H9 (cell line): ENCODE measurements at regions not wholly inside any gene's neighbourhood (a gene's known extent, or its start where the extent isn't known, plus 50 kb on each side); places are given as distances from the start of the nearest gene placed in this dataset.

Experiments used
- DNase-seq: peaks from one replicate; pipeline ENCODE4 v3.0.0-alpha.2; 2017
- H2AFZ ChIP-seq: one replicate; pipeline ENCODE4 v1.6.1; 2013; ENCODE audit warnings: mild to moderate bottlenecking, low read length, control low read depth, moderate library complexity
- H2AK5ac ChIP-seq: 2 replicates; pipeline ENCODE4 v1.6.1; 2013; ENCODE audit warnings: low read length, control low read depth, mixed read lengths; ENCODE audit not compliant: insufficient read length
- H2BK120ac ChIP-seq: one replicate; pipeline ENCODE4 v1.6.1; 2013; ENCODE audit warnings: low read depth, mild to moderate bottlenecking, low read length, control low read depth, inconsistent platforms; ENCODE audit not compliant: poor library complexity, severe bottlenecking
- H2BK12ac ChIP-seq: 2 replicates; pipeline ENCODE4 v1.6.1; 2013; ENCODE audit warnings: low read length, control low read depth, mixed read lengths, low read depth; ENCODE audit not compliant: insufficient read length
- H2BK15ac ChIP-seq: 2 replicates; pipeline ENCODE4 v1.6.1; 2013; ENCODE audit warnings: low read depth, low read length, control low read depth
- H2BK20ac ChIP-seq: one replicate; pipeline ENCODE4 v1.6.1; 2013; ENCODE audit warnings: low read depth, mild to moderate bottlenecking, low read length, control low read depth, inconsistent platforms; ENCODE audit not compliant: poor library complexity, severe bottlenecking
- H2BK5ac ChIP-seq: 2 replicates; pipeline ENCODE4 v1.6.1; 2013; ENCODE audit warnings: low read length, control low read depth, mixed read lengths; ENCODE audit not compliant: insufficient read length
- H3K14ac ChIP-seq: 2 replicates; pipeline ENCODE4 v1.6.1; 2013; ENCODE audit warnings: low read length, control low read depth; ENCODE audit not compliant: insufficient read depth
- H3K18ac ChIP-seq: 2 replicates; pipeline ENCODE4 v1.6.1; 2013; ENCODE audit warnings: low read depth, mild to moderate bottlenecking, mixed read lengths, low read length, control low read depth; ENCODE audit not compliant: insufficient read length
- H3K23ac ChIP-seq: 2 replicates; pipeline ENCODE4 v1.6.1; 2013; ENCODE audit warnings: low read length, control low read depth, mixed read lengths, low read depth; ENCODE audit not compliant: insufficient read length
- H3K23me2 ChIP-seq: 2 replicates; pipeline ENCODE4 v1.6.1; 2013; ENCODE audit warnings: low read depth, mild to moderate bottlenecking, mixed read lengths, low read length, control low read depth; ENCODE audit not compliant: insufficient read length, poor library complexity, severe bottlenecking
- H3K27ac ChIP-seq: 2 replicates; pipeline ENCODE4 v1.5.1; 2013; ENCODE audit warnings: low read length, control low read depth, mixed read lengths, low read depth; ENCODE audit not compliant: insufficient read length
- H3K27me3 ChIP-seq: 2 replicates; pipeline ENCODE4 v1.6.1; 2013; ENCODE audit warnings: low read length, control low read depth, inconsistent platforms; ENCODE audit not compliant: insufficient read depth
- H3K4ac ChIP-seq: 2 replicates; pipeline ENCODE4 v1.6.1; 2013; ENCODE audit warnings: low read depth, mild to moderate bottlenecking, control low read depth, inconsistent platforms, low read length, moderate library complexity
- H3K4me1 ChIP-seq: 2 replicates; pipeline ENCODE4 v1.6.1; 2013; ENCODE audit warnings: low read length, control low read depth, inconsistent platforms; ENCODE audit not compliant: insufficient read depth
- H3K4me2 ChIP-seq: 2 replicates; pipeline ENCODE4 v1.6.1; 2013; ENCODE audit warnings: low read length, control low read depth, mixed read lengths; ENCODE audit not compliant: insufficient read length, insufficient read depth
- H3K56ac ChIP-seq: 2 replicates; pipeline ENCODE4 v1.6.1; 2013; ENCODE audit warnings: low read depth, mild to moderate bottlenecking, mixed read lengths, low read length, control low read depth; ENCODE audit not compliant: insufficient read length
- H3K79me1 ChIP-seq: 2 replicates; pipeline ENCODE4 v1.6.1; 2013; ENCODE audit warnings: low read depth, mild to moderate bottlenecking, moderate library complexity, low read length, control low read depth, inconsistent platforms; ENCODE audit not compliant: insufficient read depth, poor library complexity, severe bottlenecking
- H3K79me2 ChIP-seq: 2 replicates; pipeline ENCODE4 v1.6.1; 2013; ENCODE audit warnings: low read length, control low read depth, inconsistent platforms; ENCODE audit not compliant: insufficient read depth
- H3K9ac ChIP-seq: 2 replicates; pipeline ENCODE4 v1.6.1; 2013; ENCODE audit warnings: low read length, control low read depth, mixed read lengths; ENCODE audit not compliant: insufficient read length; ENCODE audit errors: extremely low read depth
- H3K9me3 ChIP-seq: one replicate; pipeline ENCODE4 v1.6.1; 2013; ENCODE audit warnings: low read depth, low read length, inconsistent platforms; ENCODE audit not compliant: control insufficient read depth
- H3T11ph ChIP-seq: one replicate; pipeline ENCODE4 v1.6.1; 2013; ENCODE audit warnings: mild to moderate bottlenecking, low read length, control low read depth, inconsistent platforms
- H4K20me1 ChIP-seq: one replicate; pipeline ENCODE4 v1.6.1; 2013; ENCODE audit not compliant: control insufficient read depth, insufficient read length, insufficient read depth
- H4K5ac ChIP-seq: 2 replicates; pipeline ENCODE4 v1.6.1; 2013; ENCODE audit warnings: low read depth, mild to moderate bottlenecking, mixed read lengths, low read length, control low read depth; ENCODE audit not compliant: insufficient read length
- H4K8ac ChIP-seq: replicated peaks from 2 replicates; pipeline ENCODE4 v1.6.1; 2013; ENCODE audit warnings: low read length, control low read depth, mixed read lengths, low read depth; ENCODE audit not compliant: insufficient read length
- H4K91ac ChIP-seq: 2 replicates; pipeline ENCODE4 v1.6.1; 2013; ENCODE audit warnings: low read depth, mild to moderate bottlenecking, moderate library complexity, mixed read lengths, low read length, control low read depth; ENCODE audit not compliant: insufficient read length
- H3K27ac Mint-ChIP-seq, 3 experiments: 2 replicates in 2 of 3; 3 replicates in 1 of 3; pipeline ENCODE4 v1.8.0; 2020 to 2021; ENCODE audit warnings: mixed read lengths in 3 of 3, mild to moderate bottlenecking in 1 of 3, moderate library complexity in 1 of 3
- H3K27me3 Mint-ChIP-seq: 2 replicates; pipeline ENCODE4 v1.8.0; 2021; ENCODE audit warnings: low read depth, mild to moderate bottlenecking, moderate library complexity, mixed read lengths
- H3K36me3 Mint-ChIP-seq, 3 experiments: 2 replicates in 2 of 3; 3 replicates in 1 of 3; pipeline ENCODE4 v1.8.0; 2020 to 2021; ENCODE audit warnings: low read depth in 3 of 3, mixed read lengths in 3 of 3; ENCODE audit not compliant: insufficient read depth in 1 of 3
- H3K4me1 Mint-ChIP-seq, 2 experiments: 2 replicates each; pipeline ENCODE4 v1.8.0; 2020; ENCODE audit warnings: mixed read lengths in 2 of 2
- H3K4me3 Mint-ChIP-seq, 2 experiments: 2 replicates in 1 of 2; 3 replicates in 1 of 2; pipeline ENCODE4 v1.8.0; 2020 to 2021; ENCODE audit warnings: mild to moderate bottlenecking in 2 of 2, mixed read lengths in 2 of 2, moderate library complexity in 1 of 2
- H3K9me3 Mint-ChIP-seq, 2 experiments: 2 replicates in 1 of 2; 3 replicates in 1 of 2; pipeline ENCODE4 v1.8.0; 2020; ENCODE audit warnings: mild to moderate bottlenecking in 2 of 2, mixed read lengths in 2 of 2, moderate library complexity in 1 of 2
- WGBS: extraction: QIAGEN DNeasy Blood & Tissue Kit; methylation state at CpG from one replicate; pipeline ENCODE4 v1.1.7; 2013; ENCODE audit warnings: missing lambda C conversion rate, low lambda C conversion rate, mixed read lengths; ENCODE audit not compliant: insufficient read length; ENCODE audit errors: extremely low coverage; 5-methylcytosine and 5-hydroxymethylcytosine counted together
- TF ChIP-seq, protein P1 (sequence below): fragments of 200-600 bp; sonication (generic); conservative IDR thresholded peaks from 3 replicates; pipeline ENCODE4 v1.8.0; 2021; ENCODE audit warnings: antibody characterized with exemption, mild to moderate bottlenecking

GRCh38 chr5:125913200-125913599 lies 510.0 kb upstream of the GRAMD2B start:
- Mint-ChIP-seq H3K4me3 (no peak overlapping the region), H3K9me3 (peaks cover 22 to 24% of the 10 kb centered on the region in 2 experiments), H3K27ac (no peak overlapping the region), H3K36me3 (peaks cover 0 to 44% (median 7%) of the 10 kb centered on the region in 3 experiments; a peak in 5 of 7 replicates), H3K27me3 (no peaks in the 10 kb centered on the region), H3K4me1 (no peaks in the 10 kb centered on the region)
- Histone ChIP-seq H2BK12ac (no peak overlapping the region), H2AFZ (no peak overlapping the region), H3K18ac (no peak overlapping the region), H3K23ac (no peak overlapping the region), H2AK5ac (no peak overlapping the region), H2BK20ac (no peak overlapping the region), H2BK120ac (no peak overlapping the region), H3K4me2 (no peak overlapping the region), H4K8ac (no peak overlapping the region), H3K79me1 (no peaks in the 10 kb centered on the region), H2BK15ac (no peak overlapping the region), H3K9me3 (no peaks in the 10 kb centered on the region), H3K79me2 (no peaks in the 10 kb centered on the region), H3K4ac (no peak overlapping the region), H2BK5ac (no peak overlapping the region), H3K4me1 (no peaks in the 10 kb centered on the region), H3K9ac (no peak overlapping the region), H3K56ac (no peak overlapping the region), H3T11ph (no peak overlapping the region), H3K27ac (no peak overlapping the region), H3K27me3 (no peaks in the 10 kb centered on the region), H4K20me1 (no peaks in the 10 kb centered on the region), H3K14ac (no peak overlapping the region), H4K5ac (no peak overlapping the region), H3K23me2 (no peaks in the 10 kb centered on the region), H4K91ac (no peak overlapping the region)
- no peak for DNase-seq
- no CpG with 5 or more reads among the region's 2 CpGs for WGBS
- TF ChIP-seq, protein P1, sequence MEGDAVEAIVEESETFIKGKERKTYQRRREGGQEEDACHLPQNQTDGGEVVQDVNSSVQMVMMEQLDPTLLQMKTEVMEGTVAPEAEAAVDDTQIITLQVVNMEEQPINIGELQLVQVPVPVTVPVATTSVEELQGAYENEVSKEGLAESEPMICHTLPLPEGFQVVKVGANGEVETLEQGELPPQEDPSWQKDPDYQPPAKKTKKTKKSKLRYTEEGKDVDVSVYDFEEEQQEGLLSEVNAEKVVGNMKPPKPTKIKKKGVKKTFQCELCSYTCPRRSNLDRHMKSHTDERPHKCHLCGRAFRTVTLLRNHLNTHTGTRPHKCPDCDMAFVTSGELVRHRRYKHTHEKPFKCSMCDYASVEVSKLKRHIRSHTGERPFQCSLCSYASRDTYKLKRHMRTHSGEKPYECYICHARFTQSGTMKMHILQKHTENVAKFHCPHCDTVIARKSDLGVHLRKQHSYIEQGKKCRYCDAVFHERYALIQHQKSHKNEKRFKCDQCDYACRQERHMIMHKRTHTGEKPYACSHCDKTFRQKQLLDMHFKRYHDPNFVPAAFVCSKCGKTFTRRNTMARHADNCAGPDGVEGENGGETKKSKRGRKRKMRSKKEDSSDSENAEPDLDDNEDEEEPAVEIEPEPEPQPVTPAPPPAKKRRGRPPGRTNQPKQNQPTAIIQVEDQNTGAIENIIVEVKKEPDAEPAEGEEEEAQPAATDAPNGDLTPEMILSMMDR = no peak
